Stomach (tissue), 8 donors: ENCODE measurements at regions not wholly inside any gene's neighbourhood (a gene's known extent, or its start where the extent isn't known, plus 50 kb on each side); places are given as distances from the start of the nearest gene placed in this dataset.

Experiments
- DNase-seq, 2 donors: peaks; one replicate each; pipeline versions ENCODE4 v3.0.0 to v3.0.0-alpha.2; 2013 to 2019
- H3K27ac ChIP-seq, 5 donors: fragments of 200-600 bp in 4 of 5; sonication (generic) in 4 of 5; one replicate each; pipeline ENCODE4 v1.5.1; 2013 to 2019; ENCODE audit warnings: mild to moderate bottlenecking in 1 of 5, moderate library complexity in 1 of 5
- H3K27me3 ChIP-seq, 3 donors: fragments of 200-600 bp; sonication (generic); one replicate each; pipeline ENCODE4 v1.5.1; 2017 to 2019; ENCODE audit warnings: mixed run types in 1 of 3
- H3K36me3 ChIP-seq, 4 donors: fragments of 200-600 bp; sonication (generic); 1 replicate in 3 of 4; 2 replicates in 1 of 4; pipeline ENCODE4 v1.5.1; 2016 to 2019
- H3K4me1 ChIP-seq, 4 donors: fragments of 200-600 bp; sonication (generic); one replicate each; pipeline ENCODE4 v1.5.1; 2016 to 2019
- H3K4me3 ChIP-seq, 4 donors: fragments of 200-600 bp; sonication (generic) in 3 of 4; one replicate each; pipeline ENCODE4 v1.5.1; 2016 to 2019; ENCODE audit warnings: mild to moderate bottlenecking in 1 of 4
- H3K9me3 ChIP-seq, 4 donors: fragments of 200-600 bp; sonication (generic); one replicate each; pipeline ENCODE4 v1.5.1; 2016 to 2019
- EP300 ChIP-seq: sonication (generic); formaldehyde crosslinking; IDR thresholded peaks from one replicate; pipeline ENCODE4 v1.6.1; 2017; ENCODE audit warnings: antibody characterized with exemption
- POLR2A ChIP-seq, 4 donors: fragments of 450-650 bp; IDR thresholded peaks; one replicate each; pipeline ENCODE4 v1.6.1; 2016; ENCODE audit warnings: antibody characterized with exemption in 4 of 4, control low read depth in 2 of 4, mild to moderate bottlenecking in 1 of 4, moderate library complexity in 1 of 4
- POLR2AphosphoS5 ChIP-seq, 3 donors: sonication (generic); formaldehyde crosslinking; IDR thresholded peaks; one replicate each; pipeline ENCODE4 v1.6.1; 2016; ENCODE audit warnings: antibody characterized with exemption in 3 of 3
- WGBS, 5 donors: extraction: QIAGEN DNeasy Blood & Tissue Kit in 3 of 5; methylation state at CpG; one replicate each; pipeline versions ENCODE4 v1.1.5 to v1.1.7; 2013 to 2018; 5-methylcytosine and 5-hydroxymethylcytosine counted together
- intact Hi-C: fragments of 100-400 bp; cut with DNase I; formaldehyde crosslinking; loops from one replicate; pipeline ENCODE4 v1.15.1; 2023; ENCODE audit warnings: low total_unique reads
- TF ChIP-seq, protein P1 (sequence below), 7 experiments: fragments of 450-650 bp in 4 of 7; fragments of 200-600 bp in 3 of 7; sonication (generic) in 3 of 7; IDR thresholded peaks; one replicate each; pipeline ENCODE4 v1.5.1; 2016 to 2019; ENCODE audit warnings: antibody characterized with exemption in 7 of 7, control low read depth in 2 of 7, mild to moderate bottlenecking in 1 of 7
- donor health status: healthy with polysubstance abuse.
- donor health status: Bipolar disorder and iron deficiency.
- donor health status: healthy.

- WGBS, 5 donors = 82 to 91% (median 87%) methylated on average over 6 of the region's 6 CpGs
- intact Hi-C loops = loop anchor here (10.0 kb wide), 1 partner anchor 690 kb away; no protein-coding TSS in a partner anchor
- Histone ChIP-seq H3K27me3 (no peaks in the 10 kb centered on the region), H3K27ac (no peak overlapping the region), H3K4me3 (no peak overlapping the region), H3K36me3 (no peaks in the 10 kb centered on the region), H3K9me3 (no peaks in the 10 kb centered on the region), H3K4me1 (peaks cover 0 to 24% (median 9%) of the 10 kb centered on the region in 4 donors)
- TF ChIP-seq, protein P1, sequence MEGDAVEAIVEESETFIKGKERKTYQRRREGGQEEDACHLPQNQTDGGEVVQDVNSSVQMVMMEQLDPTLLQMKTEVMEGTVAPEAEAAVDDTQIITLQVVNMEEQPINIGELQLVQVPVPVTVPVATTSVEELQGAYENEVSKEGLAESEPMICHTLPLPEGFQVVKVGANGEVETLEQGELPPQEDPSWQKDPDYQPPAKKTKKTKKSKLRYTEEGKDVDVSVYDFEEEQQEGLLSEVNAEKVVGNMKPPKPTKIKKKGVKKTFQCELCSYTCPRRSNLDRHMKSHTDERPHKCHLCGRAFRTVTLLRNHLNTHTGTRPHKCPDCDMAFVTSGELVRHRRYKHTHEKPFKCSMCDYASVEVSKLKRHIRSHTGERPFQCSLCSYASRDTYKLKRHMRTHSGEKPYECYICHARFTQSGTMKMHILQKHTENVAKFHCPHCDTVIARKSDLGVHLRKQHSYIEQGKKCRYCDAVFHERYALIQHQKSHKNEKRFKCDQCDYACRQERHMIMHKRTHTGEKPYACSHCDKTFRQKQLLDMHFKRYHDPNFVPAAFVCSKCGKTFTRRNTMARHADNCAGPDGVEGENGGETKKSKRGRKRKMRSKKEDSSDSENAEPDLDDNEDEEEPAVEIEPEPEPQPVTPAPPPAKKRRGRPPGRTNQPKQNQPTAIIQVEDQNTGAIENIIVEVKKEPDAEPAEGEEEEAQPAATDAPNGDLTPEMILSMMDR (IDR thresholded peaks at IDR 0.05) = no peak
- TF ChIP-seq POLR2AphosphoS5 (IDR thresholded peaks at IDR 0.05) (no peak), EP300 (no peak), POLR2A (IDR thresholded peaks at IDR 0.05) (no peak)
- no peak for DNase-seq
These were observed 189.9 kb upstream of the THRB start for GRCh38 chr3:24684506-24685023.

DNA sequence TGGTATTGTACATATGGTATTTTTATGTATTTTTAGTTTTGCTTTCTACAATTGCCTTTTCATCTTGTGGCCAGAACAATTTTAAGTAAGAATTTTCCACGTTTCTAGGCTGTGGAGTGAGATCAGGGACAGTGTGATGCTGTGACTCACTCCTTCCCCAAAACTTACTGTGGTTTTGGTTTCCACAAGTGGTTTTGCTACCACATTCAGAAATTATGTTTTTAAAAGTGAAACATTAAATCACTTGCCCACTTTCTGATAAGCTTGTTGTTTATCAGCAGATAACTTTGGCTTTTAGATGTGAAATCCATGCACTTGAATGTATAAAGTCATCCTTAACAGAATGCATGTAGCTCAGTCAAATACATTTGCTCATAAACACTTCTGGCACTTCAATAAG, 192.2 kb upstream of the THRB start:
- WGBS, 5 donors = 17 to 38% (median 26%) methylated on average over 1 of the region's 1 CpG
- Histone ChIP-seq H3K27ac (no peak overlapping the region), H3K9me3 (no peaks in the 10 kb centered on the region), H3K4me1 (peaks cover 0 to 24% (median 9%) of the 10 kb centered on the region in 4 donors), H3K4me3 (no peak overlapping the region), H3K27me3 (no peaks in the 10 kb centered on the region), H3K36me3 (no peaks in the 10 kb centered on the region)
- intact Hi-C loops = loop anchor here (10.0 kb wide), 1 partner anchor 692 kb away; no protein-coding TSS in a partner anchor
- TF ChIP-seq EP300 = no peak
- TF ChIP-seq POLR2AphosphoS5 (IDR thresholded peaks at IDR 0.05) = no peak
- TF ChIP-seq, protein P1 (IDR thresholded peaks at IDR 0.05) = no peak
- no peak for TF ChIP-seq POLR2A (IDR thresholded peaks at IDR 0.05)
- DNase-seq = no peak

- no peaks in the 10 kb centered on the region for H3K9me3 ChIP-seq
- 69 to 92% (median 89%) methylated on average over 7 of the region's 7 CpGs for WGBS, 5 donors
- peaks cover 0 to 24% (median 9%) of the 10 kb centered on the region in 4 donors for H3K4me1 ChIP-seq
- peak overlapping the region in 1 of 5 donors; percentile 12 for H3K27ac ChIP-seq
- no peak for DNase-seq
- no peaks in the 10 kb centered on the region for H3K36me3 ChIP-seq
- TF ChIP-seq POLR2AphosphoS5 (IDR thresholded peaks at IDR 0.05) (no peak), EP300 (no peak), POLR2A (IDR thresholded peaks at IDR 0.05) (no peak)
- TF ChIP-seq, protein P1 (IDR thresholded peaks at IDR 0.05) = no peak
- intact Hi-C loops = loop anchor here (10.0 kb wide), 1 partner anchor 693 kb away; no protein-coding TSS in a partner anchor
- no peaks in the 10 kb centered on the region for H3K27me3 ChIP-seq
- no peak overlapping the region for H3K4me3 ChIP-seq
These were observed 193.0 kb upstream of the THRB start for GRCh38 chr3:24687671-24688070.

DNA sequence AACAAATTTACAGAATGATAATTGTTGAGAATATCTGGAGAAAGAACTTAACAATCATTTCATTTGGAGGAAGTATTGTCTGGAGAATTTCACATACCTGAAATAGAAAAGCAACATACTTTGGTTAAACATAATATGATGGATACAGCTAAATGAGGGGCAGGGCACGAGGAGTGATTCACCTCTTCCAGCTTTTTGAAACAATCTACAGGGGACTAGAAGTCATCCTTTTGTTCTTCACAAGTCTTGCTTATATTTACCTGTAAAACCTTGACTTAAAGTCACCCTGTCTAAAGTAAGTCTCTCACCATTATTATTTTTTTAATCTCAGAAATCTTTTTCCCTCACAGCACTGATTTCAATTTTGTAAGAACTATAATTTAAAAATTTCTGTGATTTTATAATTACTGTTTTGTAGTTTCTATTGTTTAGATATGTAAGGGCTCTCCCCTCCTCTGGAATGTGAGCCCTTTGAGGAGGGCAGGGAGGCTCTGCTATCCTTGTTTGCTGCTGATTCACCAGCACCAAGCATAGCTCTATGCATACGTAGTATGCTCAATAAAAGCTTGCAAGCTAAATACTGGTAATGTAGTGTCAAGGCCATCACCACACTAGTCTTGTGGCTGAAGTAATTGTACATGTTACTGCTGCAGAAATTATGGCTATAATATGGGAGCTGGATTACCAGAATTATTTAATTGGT, 193.9 kb upstream of the THRB start:
- DNase-seq = no peak
- Histone ChIP-seq H3K27ac (no peak overlapping the region), H3K9me3 (no peaks in the 10 kb centered on the region), H3K4me3 (no peak overlapping the region), H3K36me3 (no peaks in the 10 kb centered on the region), H3K4me1 (peaks cover 0 to 18% (median 1%) of the 10 kb centered on the region in 4 donors), H3K27me3 (no peaks in the 10 kb centered on the region)
- intact Hi-C loops = loop anchor here (10.0 kb wide), 1 partner anchor 694 kb away; no protein-coding TSS in a partner anchor
- 49 to 72% (median 58%) methylated on average over 2 of the region's 2 CpGs for WGBS, 5 donors
- TF ChIP-seq POLR2AphosphoS5 (IDR thresholded peaks at IDR 0.05) (no peak), EP300 (no peak)
